DMS53 treated with DMSO at 0.1 percent for 48 hours (cell line): ENCODE measurements at regions not wholly inside any gene's neighbourhood (a gene's known extent, or its start where the extent isn't known, plus 50 kb on each side); places are given as distances from the start of the nearest gene placed in this dataset.
A peak's percentile ranks its signal among the peaks of the same experiment; 100 is the strongest.

Source experiments
- DNase-seq: peaks from one replicate; lab custom pipeline; 2025; ENCODE audit not compliant: unreplicated experiment; lab: John Stamatoyannopoulos, UW

DNA sequence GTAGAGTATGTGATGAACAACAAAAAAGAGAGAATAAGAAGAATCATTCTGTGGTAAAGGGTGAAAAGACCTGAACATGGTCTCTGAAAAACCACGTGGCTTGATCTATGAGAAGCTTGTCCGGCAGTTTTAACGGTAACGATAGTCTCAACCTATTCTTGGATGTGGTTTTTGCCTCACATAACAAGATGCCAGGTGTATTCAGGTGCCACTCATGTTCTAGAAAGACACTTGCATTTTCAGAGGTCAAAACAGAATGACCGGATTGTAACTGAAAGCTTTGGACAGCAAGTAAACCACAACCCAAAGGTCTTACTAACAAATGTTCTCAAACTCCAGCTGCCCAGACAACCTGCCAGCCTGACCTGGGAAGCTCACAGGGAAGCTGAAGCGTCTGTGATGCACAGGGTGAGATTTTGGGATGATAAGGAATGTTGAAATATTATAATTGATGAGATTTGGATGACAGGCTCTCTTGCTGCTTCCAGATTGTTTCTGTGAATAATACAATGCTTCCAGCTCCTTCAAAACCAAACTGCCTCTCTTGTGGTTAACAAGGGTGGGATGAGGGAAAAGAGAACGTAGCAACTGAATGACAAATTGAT is 137.4 kb upstream of the GRB10 start:
- DNase-seq: no peak

DNA sequence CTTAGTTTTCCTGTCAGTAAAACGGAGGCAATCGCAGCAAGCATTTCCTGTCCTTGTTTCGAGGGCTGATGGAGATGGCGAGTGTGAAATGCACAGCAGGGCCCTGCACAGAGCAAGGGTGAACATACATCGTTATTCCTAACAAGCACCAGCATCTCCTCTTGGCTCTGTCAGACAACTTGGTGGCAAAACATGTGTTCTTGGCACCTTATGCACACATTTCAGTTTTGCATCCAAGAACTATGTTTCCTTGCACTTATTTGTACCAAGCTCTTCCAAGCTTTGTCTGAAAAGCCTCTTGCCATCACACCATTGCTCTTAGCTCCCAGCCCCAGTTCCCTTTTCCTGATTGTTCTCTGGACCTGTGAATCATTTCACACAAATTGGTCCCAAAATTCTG is 132.9 kb upstream of the GRB10 start:
- no peak for DNase-seq

DNA sequence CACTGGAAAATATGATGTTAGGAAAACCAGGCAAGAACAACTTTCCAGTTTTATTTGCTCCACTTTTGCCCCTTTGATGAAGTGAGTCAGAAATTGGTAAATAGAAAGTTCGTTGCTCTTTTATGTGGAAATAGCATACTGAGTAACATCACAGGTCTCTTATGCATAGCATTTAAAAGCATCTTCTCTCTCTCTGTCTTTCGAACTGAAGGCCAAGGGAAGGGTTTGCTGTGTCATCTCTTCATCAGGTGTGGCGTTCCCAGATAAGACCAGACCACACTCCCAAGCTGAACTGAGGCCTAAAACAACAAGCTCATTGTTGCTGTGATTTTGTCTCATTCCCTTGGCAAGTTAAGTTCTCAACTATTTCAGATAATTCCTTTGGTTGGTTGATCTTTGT is 131.8 kb upstream of the GRB10 start:
- no peak for DNase-seq

DNA sequence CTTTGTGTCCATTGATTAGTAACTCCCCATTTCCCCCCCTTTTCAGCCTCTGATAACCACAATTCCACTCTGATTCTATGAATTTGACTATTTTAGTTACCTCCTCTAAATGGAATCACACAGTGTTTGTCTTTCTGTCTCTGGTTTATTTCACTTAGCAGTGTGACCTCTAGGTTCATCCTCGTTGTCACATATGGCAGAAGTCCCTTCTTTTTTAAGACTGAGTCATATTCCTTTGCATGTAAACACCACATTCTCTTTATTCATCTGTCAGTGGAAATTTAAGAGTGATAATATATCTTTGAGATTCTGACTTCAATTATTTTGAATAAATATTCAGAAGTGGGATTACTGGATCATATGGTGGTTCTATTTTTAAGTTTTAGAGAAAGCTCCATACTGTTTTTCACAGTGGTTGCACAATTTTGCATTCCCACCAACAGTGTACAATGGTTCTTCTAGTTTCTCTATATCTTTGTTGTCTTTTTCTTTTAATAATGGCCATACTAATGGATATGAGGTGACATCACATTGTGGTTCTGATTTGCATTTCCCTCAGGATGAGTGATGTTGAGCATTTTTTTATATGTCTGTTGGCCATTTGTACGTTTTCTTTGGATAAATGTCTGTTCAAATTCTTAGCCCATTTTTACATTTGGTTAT is 126.1 kb upstream of the GRB10 start:
- DNase-seq: no peak

DNA sequence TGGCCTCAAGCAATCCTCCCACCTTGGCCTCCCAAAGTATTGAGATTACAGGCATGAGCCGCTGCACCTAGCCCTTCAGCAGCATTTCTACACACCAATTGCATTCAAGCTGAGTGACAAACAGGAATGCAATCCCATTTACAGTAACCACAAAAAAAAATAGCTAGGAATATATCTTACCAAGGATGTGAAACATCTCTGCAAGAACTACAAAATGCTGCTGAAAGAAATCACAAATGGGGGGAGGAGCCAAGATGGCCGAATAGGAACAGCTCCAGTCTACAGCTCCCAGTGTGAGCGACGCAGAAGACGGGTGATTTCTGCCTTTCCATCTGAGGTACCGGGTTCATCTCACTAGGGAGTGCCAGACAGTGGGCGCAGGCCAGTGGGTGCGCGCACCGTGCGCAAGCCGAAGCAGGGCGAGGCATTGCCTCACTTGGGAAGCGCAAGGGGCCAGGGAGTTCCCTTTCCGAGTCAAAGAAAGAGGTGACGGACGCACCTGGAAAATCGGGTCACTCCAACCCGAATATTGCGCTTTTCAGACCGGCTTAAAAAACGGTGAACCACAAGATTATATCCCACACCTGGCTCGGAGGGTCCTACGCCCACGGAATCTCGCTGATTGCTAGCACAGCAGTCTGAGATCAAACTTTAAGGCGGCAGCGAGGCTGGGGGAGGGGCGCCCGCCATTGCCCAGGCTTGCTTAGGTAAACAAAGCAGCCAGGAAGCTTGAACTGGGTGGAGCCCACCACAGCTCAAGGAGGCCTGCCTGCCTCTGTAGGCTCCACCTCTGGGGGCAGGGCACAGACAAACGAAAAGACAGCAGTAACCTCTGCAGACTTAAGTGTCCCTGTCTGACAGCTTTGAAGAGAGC is 116.1 kb upstream of the GRB10 start:
- DNase-seq: peak; percentile 20

DNA sequence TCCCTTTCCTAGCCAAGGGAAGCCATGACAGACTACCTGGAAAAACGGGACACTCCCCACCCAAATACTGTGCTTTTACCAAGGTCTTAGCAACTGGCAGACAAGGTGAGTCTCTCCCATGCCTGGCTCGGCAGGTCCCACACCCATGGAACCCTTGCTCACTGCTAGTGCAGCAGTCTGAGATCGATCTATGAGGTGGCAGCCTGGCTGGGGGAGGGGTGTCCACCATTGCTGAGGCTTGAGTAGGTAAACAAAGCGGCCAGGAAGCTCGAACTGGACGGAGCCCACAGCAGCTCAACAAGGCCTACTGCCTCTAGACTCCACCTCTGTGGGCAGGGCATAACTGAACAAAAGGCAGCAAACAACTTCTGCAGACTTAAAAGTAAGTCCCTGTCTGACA is 104.4 kb upstream of the GRB10 start:
- DNase-seq: peak; percentile 72

DNA sequence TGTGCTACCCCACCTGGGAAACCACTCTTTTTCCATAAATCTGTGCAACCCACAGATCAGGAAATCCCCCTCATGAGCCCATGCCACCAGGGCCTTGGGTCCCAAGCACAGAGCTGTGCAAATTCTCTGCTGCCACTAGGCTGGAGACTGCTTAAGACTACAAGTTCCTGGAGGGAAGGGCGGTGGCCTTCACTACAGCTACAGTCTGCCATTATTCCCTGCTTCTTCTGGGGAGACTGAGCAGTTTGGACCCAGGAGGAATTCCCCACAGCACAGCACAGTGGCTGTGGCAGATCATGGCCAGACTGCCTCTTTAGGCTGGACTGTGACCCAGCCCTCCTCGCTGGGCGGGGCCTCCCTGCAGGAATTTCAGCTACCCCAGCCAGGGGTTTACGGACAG is 89.7 kb upstream of the GRB10 start:
- DNase-seq: no peak

DNA sequence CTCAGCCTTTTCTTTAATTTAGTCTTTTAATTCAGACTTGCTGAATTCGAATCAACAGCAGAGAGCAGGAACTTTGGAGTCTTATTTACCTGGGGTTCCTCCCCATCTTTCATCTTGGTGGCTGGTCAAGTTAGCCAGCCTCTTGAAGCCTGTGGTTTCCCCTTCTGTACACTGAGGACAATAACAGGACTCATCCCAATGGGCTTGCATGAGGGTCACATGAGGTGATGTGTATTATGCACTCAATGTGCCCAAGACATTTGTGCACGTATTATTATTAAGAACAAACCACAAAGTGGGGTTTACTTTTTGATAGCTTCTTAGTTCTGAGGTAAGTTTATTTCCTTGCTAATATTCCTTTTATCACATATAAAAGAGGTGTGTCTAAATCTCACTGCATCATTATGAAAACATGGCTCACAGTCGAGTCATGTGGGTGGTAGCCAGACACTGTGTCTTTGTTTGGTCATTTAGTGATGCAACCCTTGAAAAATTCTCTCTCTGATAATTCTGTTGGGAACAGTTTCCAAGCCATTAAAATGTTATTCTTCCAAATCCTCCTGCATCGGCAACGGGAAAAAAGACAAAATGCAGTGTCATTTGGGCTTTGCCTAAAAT is 86.5 kb upstream of the GRB10 start:
- no peak for DNase-seq

DNA sequence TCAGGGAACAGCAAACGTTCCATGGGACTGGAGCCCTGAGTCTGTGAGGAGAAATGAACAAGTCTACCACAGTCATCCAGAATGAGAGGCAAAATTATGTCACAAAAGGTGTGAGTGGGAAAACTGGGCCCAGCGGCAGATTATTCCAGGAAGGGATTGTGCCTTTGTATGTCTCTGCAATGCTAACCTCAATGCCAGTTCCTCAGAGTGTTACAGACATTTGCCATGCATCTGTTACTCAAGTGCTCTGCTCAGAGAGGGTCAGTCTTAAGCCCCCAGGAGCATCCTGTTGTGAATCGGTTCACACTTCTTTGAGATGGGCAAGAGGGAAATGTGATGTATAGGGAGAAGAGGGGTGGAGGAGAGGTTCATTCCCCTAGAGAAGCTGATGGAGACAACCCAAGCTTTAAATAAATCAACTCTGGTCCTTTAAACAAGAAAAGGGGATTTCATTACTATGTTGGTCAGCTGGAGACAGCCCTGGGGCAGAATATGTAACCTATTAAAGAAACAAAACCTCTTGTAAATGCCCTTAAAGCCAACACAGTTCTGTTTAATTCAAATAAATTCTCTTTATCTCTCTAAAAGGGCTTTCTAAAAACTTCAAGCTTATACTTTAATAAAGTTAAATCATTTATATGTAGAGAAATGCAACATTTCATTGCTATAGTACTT is 85.9 kb upstream of the GRB10 start:
- no peak for DNase-seq

DNA sequence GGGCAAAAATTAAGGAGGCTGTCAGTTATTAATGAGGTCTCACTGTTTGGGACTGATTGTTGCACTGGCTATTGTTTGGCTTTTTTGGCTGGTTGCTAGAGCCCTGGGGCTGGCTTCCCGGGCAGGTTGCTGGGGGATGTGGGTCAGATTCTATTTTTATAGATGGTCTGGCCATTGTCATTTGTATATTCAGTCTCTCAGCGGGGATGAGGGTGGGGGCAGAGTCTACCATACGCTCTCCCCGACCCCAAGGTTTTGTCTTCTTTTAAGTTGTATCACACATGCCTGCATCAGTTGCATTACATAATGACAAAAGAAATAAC is 84.3 kb upstream of the GRB10 start:
- DNase-seq: no peak

DNA sequence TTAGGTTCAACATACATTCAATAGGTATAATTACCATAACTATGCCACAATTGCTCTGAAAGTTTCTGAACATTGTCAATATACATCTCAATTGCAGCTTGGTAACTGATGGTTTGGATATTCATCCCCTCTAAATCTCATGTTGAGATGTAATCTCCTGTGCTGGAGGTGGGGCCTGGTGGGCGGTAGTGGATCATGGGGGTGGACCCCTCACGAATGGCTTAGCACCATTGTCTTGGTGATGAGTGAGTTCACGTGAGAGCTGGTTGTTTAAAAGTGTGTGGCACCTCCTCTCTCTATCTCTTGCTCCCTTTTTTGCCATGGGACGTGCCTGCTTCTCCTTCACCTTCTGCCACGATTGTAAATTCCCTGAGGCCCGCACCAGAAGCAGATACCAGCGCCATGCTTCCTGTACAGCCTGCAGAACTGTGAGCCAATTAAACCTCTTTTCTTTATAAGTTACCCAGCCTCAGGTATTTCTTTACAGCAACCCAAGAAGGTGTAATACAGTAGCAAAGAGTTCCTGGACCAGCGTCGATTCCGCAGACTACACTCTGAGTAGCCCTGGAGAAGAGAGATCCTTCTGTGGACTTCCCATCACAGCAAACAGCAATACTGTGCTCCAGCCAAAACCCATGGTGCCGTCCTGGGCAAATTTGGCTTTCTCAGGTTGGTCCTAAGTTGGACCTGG is 83.8 kb upstream of the GRB10 start:
- DNase-seq: no peak

DNA sequence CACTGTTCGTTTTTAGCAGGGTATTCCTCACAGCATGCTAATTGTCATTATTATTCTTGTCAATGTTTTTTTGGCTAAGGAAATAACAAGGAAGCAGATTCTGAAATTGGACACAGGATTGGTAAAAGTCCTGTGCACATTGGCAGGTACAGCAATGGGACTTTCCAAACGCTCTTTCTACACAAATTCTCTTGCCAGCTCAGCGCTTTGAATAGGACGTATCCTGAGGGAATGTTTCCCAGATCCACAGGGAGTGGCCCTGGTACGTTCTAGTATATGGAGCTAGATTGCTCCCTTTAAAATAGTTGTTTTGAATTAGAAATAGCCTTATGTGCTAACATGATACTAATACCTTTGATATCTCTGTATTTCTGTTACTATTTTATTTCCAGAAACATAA is 82.8 kb upstream of the GRB10 start:
- DNase-seq: no peak

DNA sequence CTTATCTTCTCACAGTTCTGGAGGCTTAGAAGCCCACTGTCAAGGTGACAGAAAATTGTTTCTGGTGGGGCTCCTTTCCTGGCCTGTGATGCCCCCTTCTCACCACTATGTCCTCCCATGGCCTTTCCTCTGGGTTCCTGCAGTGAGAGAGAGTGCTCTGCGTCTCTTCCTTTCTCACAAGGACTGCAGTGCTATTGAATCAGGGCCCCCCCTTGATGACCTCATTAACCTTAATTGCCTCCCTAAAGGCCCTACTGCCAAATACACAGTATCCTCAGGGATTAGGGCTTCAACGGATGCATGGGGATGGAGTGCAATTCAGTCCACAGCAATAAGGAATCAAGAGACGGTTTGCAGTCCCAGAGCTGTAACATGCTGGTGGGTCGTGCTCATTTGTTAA is 82.0 kb upstream of the GRB10 start:
- no peak for DNase-seq

DNA sequence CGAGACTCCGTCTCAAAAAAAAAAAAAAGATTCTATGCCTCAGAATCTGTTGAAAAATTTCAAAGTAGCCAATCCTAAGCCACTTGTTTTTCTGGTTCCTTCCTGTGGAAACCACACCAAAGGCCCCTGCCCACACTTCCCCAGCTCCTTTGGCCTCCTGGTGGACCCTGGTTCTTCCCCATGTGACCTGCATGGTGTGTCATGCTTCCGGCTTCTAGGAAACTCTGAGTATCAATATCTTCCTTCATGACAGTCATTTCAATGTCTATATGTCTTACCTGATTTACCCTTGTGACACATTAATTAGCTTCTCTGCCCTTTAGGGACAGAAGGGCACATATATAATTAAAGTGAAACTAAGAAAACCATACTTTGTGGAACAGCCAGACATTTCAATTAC is 80.4 kb upstream of the GRB10 start:
- no peak for DNase-seq

DNA sequence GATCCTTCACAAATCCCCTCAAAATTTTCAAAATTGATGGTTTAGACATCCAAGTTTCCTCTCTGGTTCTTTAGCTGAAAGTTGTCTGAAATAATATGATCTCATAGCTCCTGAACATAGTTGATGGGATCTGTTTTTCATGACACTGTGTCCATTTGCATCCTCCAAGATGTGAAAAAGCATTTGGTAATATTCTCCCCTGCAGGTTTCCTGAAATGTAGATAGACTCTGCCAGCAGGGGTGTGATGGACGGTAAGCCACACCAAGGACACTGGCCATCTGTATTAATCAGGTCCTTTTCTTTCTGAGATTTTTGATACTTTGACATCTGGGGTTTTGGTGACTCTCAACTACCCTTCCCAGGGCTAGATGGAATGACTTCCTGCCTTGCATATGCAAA is 79.6 kb upstream of the GRB10 start:
- DNase-seq: no peak

DNA sequence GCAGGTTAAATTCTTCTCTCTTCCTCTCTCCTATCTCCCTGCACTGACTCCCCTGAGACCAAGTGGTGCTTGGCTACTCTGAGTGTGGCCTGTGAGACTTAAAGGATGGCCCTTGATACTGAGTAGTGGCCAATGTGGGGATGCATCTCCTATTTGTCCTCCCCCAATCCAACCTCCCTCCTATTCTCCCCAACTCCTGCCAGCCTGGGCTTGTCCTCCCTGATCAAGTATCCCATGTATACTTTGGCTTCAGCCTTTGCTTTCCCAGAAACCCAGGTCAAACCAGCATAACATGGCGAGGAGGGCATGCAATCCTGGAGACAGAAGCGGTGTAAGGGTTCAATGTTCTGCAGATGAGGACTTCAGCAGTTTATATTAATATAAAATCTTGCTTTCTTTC is 77.9 kb upstream of the GRB10 start:
- DNase-seq: no peak

DNA sequence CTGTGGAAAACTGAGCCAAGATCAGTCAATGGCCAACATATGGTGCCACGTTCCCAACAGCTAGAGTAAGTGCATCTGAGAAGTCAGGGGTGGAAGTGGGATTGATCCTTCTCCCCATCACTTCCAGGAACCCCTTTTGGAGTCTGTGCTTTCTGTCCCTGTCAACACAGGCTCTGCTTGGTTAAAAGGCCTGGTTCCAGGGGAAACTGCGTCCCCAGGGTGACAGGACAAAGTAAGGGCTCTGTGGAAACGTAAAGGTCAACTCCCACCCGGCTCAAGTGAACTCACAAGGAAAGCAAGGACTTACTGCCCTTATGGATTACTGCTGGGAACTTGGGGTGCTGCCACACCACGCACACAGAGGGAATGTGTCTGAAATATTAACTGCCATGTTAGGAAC is 77.5 kb upstream of the GRB10 start:
- DNase-seq: no peak

DNA sequence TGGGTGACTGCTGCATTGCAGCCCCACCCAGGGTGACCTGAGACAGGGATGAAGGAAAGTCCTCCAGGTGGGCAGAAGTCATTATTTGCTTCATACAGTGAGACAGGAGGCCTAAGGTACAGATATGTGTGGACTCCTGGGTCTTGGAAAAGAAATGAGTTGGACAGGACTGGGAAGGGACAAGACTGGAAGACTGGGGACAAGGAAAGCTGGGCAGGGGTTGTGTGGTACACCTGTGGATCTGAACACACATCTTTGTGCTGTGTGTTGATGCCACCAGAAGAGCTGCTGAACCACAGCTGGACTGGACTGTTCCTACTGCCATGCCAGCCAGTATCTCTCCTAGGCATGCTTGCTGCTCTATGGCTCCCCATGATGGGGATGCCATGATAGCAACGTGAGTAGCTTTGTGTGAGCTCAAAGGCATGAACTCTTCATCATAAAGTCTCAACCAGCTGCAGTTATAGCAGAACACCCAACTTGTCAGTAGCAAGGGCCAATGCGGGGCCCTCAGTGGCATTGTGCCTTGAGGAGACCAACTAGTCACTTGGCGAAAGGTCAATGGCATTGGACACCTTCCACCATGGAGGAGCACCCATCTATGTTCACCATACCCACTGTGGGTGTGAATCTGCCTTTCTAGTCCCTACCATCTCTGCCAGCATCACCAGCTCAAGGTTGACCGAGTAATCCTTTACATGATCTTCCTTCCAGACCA is 76.0 kb upstream of the GRB10 start:
- no peak for DNase-seq

DNA sequence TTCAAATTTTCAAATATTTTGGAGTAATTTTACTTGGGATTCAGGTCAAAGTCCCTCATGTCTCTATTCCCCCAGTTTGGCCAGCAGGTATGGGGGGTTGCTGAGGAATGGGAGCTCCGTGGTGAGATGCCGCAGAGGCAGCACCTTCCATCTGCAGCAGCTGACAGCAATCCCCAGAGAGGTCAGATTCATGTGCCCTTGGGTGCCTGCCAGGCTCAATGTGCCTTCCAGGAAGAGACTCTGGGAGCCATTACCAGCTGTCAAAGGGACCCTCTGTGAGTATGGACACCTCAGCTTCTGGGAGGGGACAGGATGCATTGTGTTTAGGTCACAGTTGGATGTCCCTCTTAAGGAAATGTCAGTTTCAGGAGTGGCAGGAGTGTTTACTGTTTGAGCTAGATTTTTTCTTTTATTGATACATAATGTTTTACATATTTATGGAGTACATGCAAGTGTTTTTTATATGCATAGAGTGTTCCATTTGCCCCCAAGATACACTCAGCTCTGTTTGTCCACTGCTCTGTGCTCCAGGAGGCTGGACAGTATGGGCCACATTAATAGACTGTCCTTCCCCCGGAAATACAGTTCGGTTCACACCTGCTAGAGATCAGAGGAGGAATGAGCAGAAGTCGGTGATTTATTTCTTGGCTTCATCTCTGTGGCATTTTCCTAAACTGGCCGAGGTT is 75.3 kb upstream of the GRB10 start:
- DNase-seq: peak; percentile 6

DNA sequence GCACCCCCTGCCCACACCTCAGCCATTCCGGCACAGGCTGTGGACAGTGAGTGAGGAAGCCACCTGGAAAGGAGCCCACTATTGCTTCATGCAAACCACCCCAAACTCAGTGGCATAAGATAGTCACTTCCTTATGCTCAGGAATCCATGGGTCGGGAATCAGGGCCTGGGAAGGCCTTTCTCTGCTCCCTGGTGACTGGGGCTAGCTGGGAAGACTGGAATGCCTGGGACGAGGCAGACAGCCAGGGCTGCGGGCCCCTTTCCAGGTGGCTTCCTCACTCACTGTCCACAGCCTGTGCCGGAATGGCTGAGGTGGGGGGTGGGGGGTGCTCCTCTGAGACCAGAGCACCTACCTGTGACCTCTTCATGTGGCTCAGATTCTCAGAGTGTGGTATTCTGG is 74.1 kb upstream of the GRB10 start:
- no peak for DNase-seq
